Large intestine (tissue), 3 donors: ENCODE measurements at regions not wholly inside any gene's neighbourhood (a gene's known extent, or its start where the extent isn't known, plus 50 kb on each side); places are given as distances from the start of the nearest gene placed in this dataset.

Source experiments
- DNase-seq, 2 donors: peaks; one replicate each; pipeline versions ENCODE4 v3.0.0 to v3.0.0-alpha.2; 2013
- H3K27ac ChIP-seq: one replicate; pipeline ENCODE4 v1.5.1; 2013; ENCODE audit warnings: low read length
- H3K27me3 ChIP-seq: 2 replicates; pipeline ENCODE4 v1.6.1; 2013; ENCODE audit warnings: low read length; ENCODE audit not compliant: control insufficient read depth, insufficient read depth
- H3K36me3 ChIP-seq: 2 replicates; pipeline ENCODE4 v1.6.1; 2013; ENCODE audit warnings: low read length; ENCODE audit not compliant: control insufficient read depth, insufficient read depth
- H3K4me1 ChIP-seq: one replicate; pipeline ENCODE4 v1.6.1; 2013; ENCODE audit warnings: low read length; ENCODE audit not compliant: control insufficient read depth, insufficient read depth
- H3K4me3 ChIP-seq: one replicate; pipeline ENCODE4 v1.5.1; 2013; ENCODE audit warnings: low read length
- H3K9me3 ChIP-seq: one replicate; pipeline ENCODE4 v1.6.1; 2013; ENCODE audit warnings: mild to moderate bottlenecking, low read depth, low read length, moderate library complexity; ENCODE audit not compliant: control insufficient read depth
- WGBS: methylation state at CpG from one replicate; pipeline ENCODE4 v1.1.5; 2013; ENCODE audit warnings: low lambda C conversion rate; ENCODE audit not compliant: insufficient coverage; 5-methylcytosine and 5-hydroxymethylcytosine counted together

DNA sequence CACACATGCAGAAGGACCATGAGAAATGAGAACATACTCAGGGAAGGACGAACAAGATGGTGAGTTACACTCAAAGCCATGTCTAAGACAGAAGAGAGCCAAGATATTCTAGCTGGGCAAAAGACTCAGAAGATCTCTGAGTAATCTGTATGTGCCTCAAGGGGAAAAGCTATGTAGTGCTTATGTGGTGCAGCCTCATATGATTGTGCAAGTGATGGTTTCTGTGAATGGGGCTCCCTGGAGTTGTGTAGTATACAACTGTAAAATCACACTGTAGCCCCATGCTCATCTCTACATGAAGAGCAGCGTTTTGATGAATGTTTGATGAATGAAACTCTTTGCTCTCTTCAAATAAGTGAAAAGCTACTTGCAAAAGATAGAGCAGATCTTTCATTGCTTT lies 57.5 kb downstream of the OSR1 start:
- Histone ChIP-seq H3K4me3 (no peak overlapping the region), H3K27ac (no peak overlapping the region), H3K4me1 (no peaks in the 10 kb centered on the region), H3K27me3 (peaks cover 3% of the 10 kb centered on the region), H3K36me3 (no peaks in the 10 kb centered on the region), H3K9me3 (no peaks in the 10 kb centered on the region)
- WGBS = no CpG with 5 or more reads among the region's 2 CpGs
- no peak for DNase-seq

DNA sequence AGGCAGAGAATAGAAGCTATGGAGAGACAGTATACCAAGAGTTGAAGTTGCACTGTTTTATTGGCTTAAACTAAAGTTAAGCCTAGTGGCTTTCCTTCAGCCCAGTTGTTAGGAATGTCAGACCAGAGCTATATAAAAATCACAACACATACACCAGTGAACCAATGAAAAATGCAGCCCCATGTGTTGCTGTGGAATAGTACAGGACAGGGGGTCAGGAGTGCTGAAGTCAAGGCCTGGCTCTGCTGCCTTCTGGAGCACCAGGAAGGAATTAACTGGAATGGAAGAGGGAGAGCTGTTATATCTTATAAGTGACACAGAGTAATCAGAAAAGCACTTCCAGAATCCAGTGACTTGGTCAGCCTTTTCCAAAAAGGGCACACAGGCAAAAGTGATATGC lies 58.9 kb downstream of the OSR1 start:
- Histone ChIP-seq H3K27ac (no peak overlapping the region), H3K36me3 (no peaks in the 10 kb centered on the region), H3K4me3 (no peak overlapping the region), H3K27me3 (peaks cover 3% of the 10 kb centered on the region), H3K9me3 (no peaks in the 10 kb centered on the region), H3K4me1 (no peaks in the 10 kb centered on the region)
- no peak for DNase-seq

DNA sequence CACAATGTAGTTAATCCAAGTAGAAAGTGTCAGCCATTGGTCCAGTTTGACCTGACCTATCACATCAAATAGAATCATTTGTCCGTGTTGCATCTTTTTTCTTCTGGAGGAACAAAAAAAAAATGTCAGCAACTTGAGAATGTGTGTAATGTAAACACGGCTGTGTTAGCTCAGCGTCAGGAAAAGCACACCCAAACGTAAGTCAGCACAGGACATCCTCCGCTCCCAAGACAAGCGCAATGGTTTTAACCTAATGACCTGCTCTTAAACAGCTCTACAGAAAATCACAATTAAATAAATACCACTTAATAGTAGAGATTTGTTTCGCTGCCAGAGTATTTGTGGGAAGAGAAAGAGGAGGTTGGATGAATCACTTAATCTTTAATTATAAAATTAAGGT lies 59.4 kb downstream of the OSR1 start:
- Histone ChIP-seq H3K36me3 (no peaks in the 10 kb centered on the region), H3K27me3 (peaks cover 3% of the 10 kb centered on the region), H3K27ac (no peak overlapping the region), H3K4me1 (no peaks in the 10 kb centered on the region), H3K9me3 (no peaks in the 10 kb centered on the region), H3K4me3 (no peak overlapping the region)
- no CpG with 5 or more reads among the region's 7 CpGs for WGBS
- DNase-seq = no peak

DNA sequence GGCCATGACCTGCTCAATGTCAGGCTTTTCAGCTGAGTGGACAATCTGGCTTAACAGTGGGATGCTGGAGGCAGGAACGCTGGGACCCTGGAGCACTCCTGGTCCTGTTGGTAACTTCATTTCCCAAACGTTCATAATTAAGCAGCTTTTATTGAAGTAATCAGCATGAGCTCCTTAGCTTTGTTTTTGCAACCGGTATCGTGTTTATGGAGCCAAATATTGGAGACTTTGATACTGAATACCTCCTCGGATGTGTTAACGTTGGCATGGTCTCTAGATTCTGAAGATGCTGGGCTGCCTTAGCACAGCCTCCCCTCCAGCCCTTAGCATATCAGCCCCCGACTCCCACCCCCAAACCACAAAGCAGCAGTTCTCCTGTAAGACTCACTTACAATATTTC lies 60.7 kb downstream of the OSR1 start:
- Histone ChIP-seq H3K27me3 (peaks cover 3% of the 10 kb centered on the region), H3K9me3 (no peaks in the 10 kb centered on the region), H3K36me3 (no peaks in the 10 kb centered on the region), H3K27ac (no peak overlapping the region), H3K4me3 (no peak overlapping the region), H3K4me1 (no peaks in the 10 kb centered on the region)
- no CpG with 5 or more reads among the region's 7 CpGs for WGBS
- no peak for DNase-seq

- no peak overlapping the region for H3K27ac ChIP-seq
- no peak overlapping the region for H3K4me3 ChIP-seq
- H3K36me3 ChIP-seq = no peaks in the 10 kb centered on the region
- no peaks in the 10 kb centered on the region for H3K9me3 ChIP-seq
- WGBS = no CpG with 5 or more reads among the region's 3 CpGs
- H3K27me3 ChIP-seq = peaks cover 3% of the 10 kb centered on the region
- no peak for DNase-seq
- H3K4me1 ChIP-seq = no peaks in the 10 kb centered on the region
Measured at GRCh38 chr2:19295998-19296502, 62.4 kb downstream of the OSR1 start.

DNA sequence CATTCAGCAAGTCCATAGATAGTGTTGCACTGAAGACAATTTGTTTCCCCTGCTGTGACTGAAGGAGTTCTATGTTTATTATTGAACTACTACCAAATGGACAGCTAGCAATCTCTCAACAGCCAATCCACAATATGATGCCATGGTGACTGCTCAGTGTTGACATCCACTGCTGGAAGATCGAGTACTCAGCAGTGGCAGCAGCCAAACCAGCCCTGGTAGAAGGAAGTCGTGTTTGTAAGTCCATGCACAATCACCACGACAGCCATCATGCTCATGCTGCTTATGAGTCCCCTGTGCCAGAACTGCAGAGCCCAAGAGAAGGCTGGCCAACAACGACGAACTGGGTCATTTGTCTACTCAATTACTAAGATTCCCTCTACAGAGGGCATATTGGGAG lies 66.4 kb downstream of the OSR1 start:
- Histone ChIP-seq H3K4me3 (no peak overlapping the region), H3K27me3 (no peaks in the 10 kb centered on the region), H3K36me3 (no peaks in the 10 kb centered on the region), H3K27ac (no peak overlapping the region), H3K9me3 (no peaks in the 10 kb centered on the region), H3K4me1 (no peaks in the 10 kb centered on the region)
- no peak for DNase-seq
- WGBS = no CpG with 5 or more reads among the region's 5 CpGs

GRCh38 chr2:19288291-19288690 lies 70.1 kb downstream of the OSR1 start:
- DNase-seq = no peak
- H3K27ac ChIP-seq = no peak overlapping the region
- H3K9me3 ChIP-seq = no peaks in the 10 kb centered on the region
- H3K36me3 ChIP-seq = no peaks in the 10 kb centered on the region
- no CpG with 5 or more reads among the region's 2 CpGs for WGBS
- H3K4me1 ChIP-seq = no peaks in the 10 kb centered on the region
- H3K27me3 ChIP-seq = no peaks in the 10 kb centered on the region
- H3K4me3 ChIP-seq = no peak overlapping the region

DNA sequence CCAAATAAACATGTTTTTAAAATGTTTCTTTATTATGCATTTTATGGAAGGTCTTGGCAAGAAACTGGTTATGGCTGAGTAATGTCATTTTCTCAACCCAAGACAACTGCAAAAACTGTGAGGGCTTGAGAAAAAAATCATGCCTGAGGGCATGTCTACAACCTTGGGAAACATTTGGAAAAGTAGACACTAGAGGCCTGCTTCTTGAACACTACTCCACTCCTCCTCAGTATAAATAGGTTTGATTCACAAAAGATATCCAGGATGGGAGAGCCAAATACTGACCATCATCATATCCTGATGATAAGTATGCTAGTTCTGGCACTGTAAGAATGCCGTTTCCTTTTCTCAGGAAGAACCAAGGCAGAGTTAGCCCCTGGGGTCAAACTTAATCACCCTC lies 71.1 kb downstream of the OSR1 start:
- Histone ChIP-seq H3K36me3 (no peaks in the 10 kb centered on the region), H3K4me3 (no peak overlapping the region), H3K27me3 (no peaks in the 10 kb centered on the region), H3K27ac (no peak overlapping the region), H3K4me1 (no peaks in the 10 kb centered on the region), H3K9me3 (no peaks in the 10 kb centered on the region)
- no peak for DNase-seq
- WGBS = no CpG with 5 or more reads among the region's 1 CpG

DNA sequence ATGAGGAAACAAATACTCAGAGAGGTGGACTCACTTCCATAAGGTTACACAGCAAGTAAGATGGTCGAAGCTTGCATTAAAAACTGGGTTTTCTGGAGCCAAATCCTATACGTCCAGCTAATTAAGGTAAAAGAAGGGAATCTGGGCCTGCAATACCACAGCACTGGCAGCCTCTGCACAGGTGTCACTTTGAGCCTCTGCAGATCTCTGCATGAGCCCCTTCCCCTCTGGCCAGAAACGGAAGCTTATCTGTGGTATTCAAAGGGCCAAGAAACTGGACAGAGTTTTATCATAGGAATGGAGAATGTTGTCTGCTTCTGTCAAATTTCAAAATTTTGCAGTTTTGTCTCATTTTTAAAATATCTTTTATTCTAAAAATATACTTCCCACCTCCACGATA lies 76.1 kb downstream of the OSR1 start:
- no peaks in the 10 kb centered on the region for H3K27me3 ChIP-seq
- no peaks in the 10 kb centered on the region for H3K36me3 ChIP-seq
- no peaks in the 10 kb centered on the region for H3K4me1 ChIP-seq
- no peak overlapping the region for H3K27ac ChIP-seq
- no peaks in the 10 kb centered on the region for H3K9me3 ChIP-seq
- 100% methylated on average over 1 of the region's 4 CpGs for WGBS
- no peak for DNase-seq
- H3K4me3 ChIP-seq = no peak overlapping the region

DNA sequence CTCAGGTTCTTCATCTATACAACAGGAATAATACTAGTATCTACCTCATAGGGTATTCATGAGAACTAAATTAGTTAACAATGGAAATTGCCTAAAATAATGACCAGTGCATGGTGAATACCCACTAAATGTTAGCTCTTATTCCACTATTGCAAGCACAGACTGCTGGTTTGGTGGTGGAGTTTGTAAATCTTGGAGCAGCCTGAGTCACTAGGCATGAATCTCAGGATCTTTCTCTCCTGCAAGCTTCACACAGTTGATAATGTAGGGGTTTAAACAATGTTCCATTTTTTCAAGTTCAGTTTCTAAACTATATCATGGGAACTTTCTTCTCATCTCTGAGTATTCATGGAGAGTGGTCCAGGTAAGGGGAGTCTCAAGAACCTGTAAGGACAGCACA lies 84.0 kb downstream of the OSR1 start:
- no peaks in the 10 kb centered on the region for H3K36me3 ChIP-seq
- H3K27ac ChIP-seq = no peak overlapping the region
- no peak for DNase-seq
- no peaks in the 10 kb centered on the region for H3K4me1 ChIP-seq
- H3K4me3 ChIP-seq = no peak overlapping the region
- no peaks in the 10 kb centered on the region for H3K9me3 ChIP-seq
- no peaks in the 10 kb centered on the region for H3K27me3 ChIP-seq

DNA sequence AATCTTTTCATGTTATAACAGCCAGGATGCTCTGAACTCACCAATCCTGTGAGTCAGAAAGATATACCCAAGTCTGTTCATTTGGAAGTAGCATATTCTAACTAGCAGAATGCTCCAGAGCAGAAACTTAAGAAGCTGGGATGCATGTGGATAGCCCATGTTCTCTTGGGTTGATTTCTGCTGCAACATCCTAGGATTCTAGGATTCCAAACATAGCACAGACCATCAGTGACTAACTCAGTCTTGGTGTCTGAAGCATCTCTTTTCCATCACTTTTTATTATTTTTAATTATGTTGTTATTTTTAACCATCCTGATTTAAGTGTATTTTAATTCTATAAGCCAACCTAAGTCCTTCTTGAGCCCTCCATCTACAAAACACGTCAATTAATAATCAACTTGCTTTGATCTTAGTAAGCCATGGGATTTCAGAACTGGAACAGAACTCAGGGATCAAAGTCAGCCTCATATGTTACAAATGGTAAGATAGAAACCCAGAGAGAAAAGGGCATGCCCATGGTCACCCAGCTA lies 85.4 kb downstream of the OSR1 start:
- no peaks in the 10 kb centered on the region for H3K36me3 ChIP-seq
- no peak for DNase-seq
- H3K4me1 ChIP-seq = no peaks in the 10 kb centered on the region
- H3K4me3 ChIP-seq = no peak overlapping the region
- H3K27me3 ChIP-seq = no peaks in the 10 kb centered on the region
- no CpG with 5 or more reads among the region's 1 CpG for WGBS
- no peaks in the 10 kb centered on the region for H3K9me3 ChIP-seq
- no peak overlapping the region for H3K27ac ChIP-seq
